G401 (cell line): ENCODE measurements at regions not wholly inside any gene's neighbourhood (a gene's known extent, or its start where the extent isn't known, plus 50 kb on each side); places are given as distances from the start of the nearest gene placed in this dataset.
A peak's percentile ranks its signal among the peaks of the same experiment; 100 is the strongest.
"Not testable (repeated sequence)": the region's sequence is repeated elsewhere in the genome, so short reads cannot be mapped to it uniquely, and the experiment has no call there.

Source experiments
- DNase-seq: peaks from one replicate; pipeline ENCODE4 v3.0.0-alpha.2; 2015; ENCODE audit warnings: low spot score
- in situ Hi-C: cut with HindIII; loops from 2 replicates; pipeline ENCODE4 v1.10.0; 2016; ENCODE audit warnings: low sequenced_read_pairs, mixed read lengths

GRCh38 chr17:51428668-51429495, 168.5 kb downstream of the UTP18 start:
- no peak for DNase-seq
- in situ Hi-C loops = no loop called here

- DNase-seq, in situ Hi-C loops: not testable (repeated sequence)
Observed at GRCh38 chr17:51429938-51430337, 169.6 kb downstream of the UTP18 start.

- no peak for DNase-seq
Observed at GRCh38 chr17:51430591-51430990, 170.2 kb downstream of the UTP18 start.

GRCh38 chr17:51434434-51435170, 174.3 kb downstream of the UTP18 start:
- no peak for DNase-seq
- in situ Hi-C loops = no loop called here

More at GRCh38 chr17:51430591-51430990, 170.2 kb downstream of the UTP18 start:
- in situ Hi-C loops = no loop called here

- no peak for DNase-seq
- in situ Hi-C loops = no loop called here
Observed at GRCh38 chr17:51435171-51435552, 174.8 kb downstream of the UTP18 start.

GRCh38 chr17:51435641-51436091, 175.3 kb downstream of the UTP18 start:
- peak; percentile 87 for DNase-seq
- in situ Hi-C loops = no loop called here

GRCh38 chr17:51439395-51440229, 179.3 kb downstream of the UTP18 start:
- DNase-seq = no peak
- in situ Hi-C loops = no loop called here

- DNase-seq = no peak
- in situ Hi-C loops = no loop called here
Observed at GRCh38 chr17:51441431-51441830, 181.1 kb downstream of the UTP18 start.

GRCh38 chr17:51442088-51442865, 181.9 kb downstream of the UTP18 start:
- in situ Hi-C loops = no loop called here
- no peak for DNase-seq

GRCh38 chr17:51443646-51444045, 183.3 kb downstream of the UTP18 start:
- in situ Hi-C loops = no loop called here
- DNase-seq = no peak

GRCh38 chr17:51445946-51446345, 185.6 kb downstream of the UTP18 start:
- in situ Hi-C loops = no loop called here
- no peak for DNase-seq

- in situ Hi-C loops = no loop called here
- DNase-seq = no peak
Observed at GRCh38 chr17:51454456-51454978, 194.2 kb downstream of the UTP18 start.

GRCh38 chr17:51455211-51455610, 194.9 kb downstream of the UTP18 start:
- no peak for DNase-seq
- in situ Hi-C loops = no loop called here

- no peak for DNase-seq
- in situ Hi-C loops = no loop called here
Observed at GRCh38 chr17:51455931-51456330, 195.6 kb downstream of the UTP18 start.

- no peak for DNase-seq
Observed at GRCh38 chr17:51456942-51457341, 196.6 kb downstream of the UTP18 start.

GRCh38 chr17:51461578-51462004, 201.2 kb downstream of the UTP18 start:
- in situ Hi-C loops = no loop called here
- DNase-seq = peak; percentile 93

More at GRCh38 chr17:51456942-51457341, 196.6 kb downstream of the UTP18 start:
- in situ Hi-C loops = no loop called here

GRCh38 chr17:51463353-51463752, 203.0 kb downstream of the UTP18 start:
- no peak for DNase-seq
- in situ Hi-C loops = no loop called here

GRCh38 chr17:51467336-51467735, 207.0 kb downstream of the UTP18 start:
- no peak for DNase-seq
- in situ Hi-C loops = no loop called here
